GM23338 (cell line): ENCODE measurements at regions not wholly inside any gene's neighbourhood (a gene's known extent, or its start where the extent isn't known, plus 50 kb on each side); places are given as distances from the start of the nearest gene placed in this dataset.

Experiments used
- ATAC-seq: fragments of 200-7000 bp; cut with Tn5 transposase; 3 replicates; pipeline ENCODE4 v1.9.1; 2020
- DNase-seq: peaks from one replicate; pipeline ENCODE4 v3.0.0-alpha.2; 2015; ENCODE audit warnings: low spot score
- H2AFZ ChIP-seq: fragments of 200-600 bp; sonication (generic); 2 replicates; pipeline ENCODE4 v1.8.0; 2016; ENCODE audit warnings: antibody characterized with exemption, mild to moderate bottlenecking, moderate library complexity
- H3F3A ChIP-seq: fragments of 200-600 bp; sonication (generic); replicated peaks from 2 replicates; pipeline ENCODE4 v1.8.0; 2017; ENCODE audit warnings: antibody characterized with exemption, mixed run types, low read depth
- H3K27ac ChIP-seq: fragments of 200-600 bp; sonication (generic); 2 replicates; pipeline ENCODE4 v1.6.1; 2016; ENCODE audit warnings: low read depth
- H3K27me3 ChIP-seq: fragments of 200-600 bp; sonication (generic); 2 replicates; pipeline ENCODE4 v1.8.0; 2016; ENCODE audit warnings: mild to moderate bottlenecking, mixed run types, moderate library complexity; ENCODE audit not compliant: insufficient read depth
- H3K36me3 ChIP-seq: fragments of 200-600 bp; sonication (generic); 2 replicates; pipeline ENCODE4 v1.8.0; 2016; ENCODE audit warnings: mild to moderate bottlenecking; ENCODE audit not compliant: insufficient read depth
- H3K4me1 ChIP-seq: fragments of 200-600 bp; sonication (generic); 2 replicates; pipeline ENCODE4 v1.8.0; 2016; ENCODE audit warnings: mild to moderate bottlenecking, moderate library complexity; ENCODE audit not compliant: insufficient read depth
- H3K4me2 ChIP-seq: fragments of 200-600 bp; sonication (generic); 2 replicates; pipeline ENCODE4 v1.7.1; 2017; ENCODE audit warnings: mixed run types
- H3K4me3 ChIP-seq: fragments of 200-600 bp; sonication (generic); 2 replicates; pipeline ENCODE4 v1.6.1; 2016; ENCODE audit warnings: mixed run types
- H3K79me2 ChIP-seq: fragments of 200-600 bp; sonication (generic); replicated peaks from 2 replicates; pipeline ENCODE4 v1.8.0; 2017; ENCODE audit warnings: mild to moderate bottlenecking; ENCODE audit not compliant: insufficient read depth
- H3K9me2 ChIP-seq: fragments of 200-600 bp; sonication (generic); 2 replicates; pipeline ENCODE4 v1.8.0; 2017; ENCODE audit not compliant: insufficient read depth
- H4K20me1 ChIP-seq: fragments of 200-600 bp; sonication (generic); replicated peaks from 2 replicates; pipeline ENCODE4 v1.8.0; 2017; ENCODE audit warnings: mild to moderate bottlenecking; ENCODE audit not compliant: insufficient read depth
- H3K27ac Mint-ChIP-seq: 2 replicates; pipeline ENCODE4 v1.8.0; 2020; ENCODE audit warnings: inconsistent platforms, mild to moderate bottlenecking, moderate library complexity, mixed read lengths
- H3K27me3 Mint-ChIP-seq: 3 replicates; pipeline ENCODE4 v1.8.0; 2022; ENCODE audit warnings: low read depth, mild to moderate bottlenecking, moderate library complexity, mixed read lengths, inconsistent platforms; ENCODE audit not compliant: insufficient read depth, poor library complexity
- H3K36me3 Mint-ChIP-seq: 3 replicates; pipeline ENCODE4 v1.8.0; 2021; ENCODE audit warnings: low read depth, mild to moderate bottlenecking, inconsistent platforms, moderate library complexity, mixed read lengths
- H3K4me1 Mint-ChIP-seq: 3 replicates; pipeline ENCODE4 v1.8.0; 2020; ENCODE audit warnings: mild to moderate bottlenecking, inconsistent platforms, mixed read lengths
- H3K4me3 Mint-ChIP-seq: 3 replicates; pipeline ENCODE4 v1.8.0; 2021; ENCODE audit warnings: moderate library complexity, mild to moderate bottlenecking, inconsistent platforms, mixed read lengths
- H3K9me3 Mint-ChIP-seq: 3 replicates; pipeline ENCODE4 v1.8.0; 2020; ENCODE audit warnings: moderate library complexity, mild to moderate bottlenecking, inconsistent platforms, mixed read lengths
- CREB1 ChIP-seq: fragments of 250-450 bp; sonication (Bioruptor Pico); IDR thresholded peaks from 2 replicates; pipeline ENCODE4 v1.5.0; 2020; ENCODE audit warnings: low read depth, mild to moderate bottlenecking, moderate library complexity
- CTCF ChIP-seq, 2 experiments: fragments of 200-600 bp in 1 of 2; sonication (generic) in 1 of 2; conservative IDR thresholded peaks; 2 replicates each; pipeline versions ENCODE4 v1.5.1 to v1.6.1; 2016 to 2017; ENCODE audit warnings: antibody characterized with exemption in 2 of 2, low read depth in 2 of 2, mild to moderate bottlenecking in 2 of 2, moderate library complexity in 1 of 2
- EZH2 ChIP-seq: fragments of 200-600 bp; sonication (generic); IDR thresholded peaks from one replicate; pipeline ENCODE4 v1.8.0; 2017; ENCODE audit warnings: antibody characterized with exemption, mild to moderate bottlenecking, low read depth; ENCODE audit not compliant: unreplicated experiment
- EZH2phosphoT487 ChIP-seq: fragments of 200-600 bp; sonication (generic); IDR thresholded peaks from one replicate; pipeline ENCODE4 v1.8.1; 2018; ENCODE audit warnings: antibody characterized with exemption; ENCODE audit not compliant: unreplicated experiment
- JUNB ChIP-seq: IDR thresholded peaks from one replicate; pipeline ENCODE4 v1.6.1; 2016; ENCODE audit warnings: antibody characterized with exemption; ENCODE audit not compliant: unreplicated experiment
- NANOG ChIP-seq: IDR thresholded peaks from 2 replicates; pipeline ENCODE4 v1.6.1; 2016; ENCODE audit warnings: antibody characterized with exemption, borderline replicate concordance
- POLR2AphosphoS5 ChIP-seq: IDR thresholded peaks from 2 replicates; pipeline ENCODE4 v1.6.1; 2016; ENCODE audit warnings: antibody characterized with exemption, low read depth
- STAT1 ChIP-seq: IDR thresholded peaks from one replicate; pipeline ENCODE4 v1.6.1; 2016; ENCODE audit warnings: antibody characterized with exemption; ENCODE audit not compliant: unreplicated experiment
- ZNF114 ChIP-seq: fragments of 250-450 bp; sonication (Bioruptor Pico); IDR thresholded peaks from 2 replicates; pipeline ENCODE4 v1.5.0; 2020; ENCODE audit warnings: mild to moderate bottlenecking, moderate library complexity
- ZNF331 ChIP-seq: fragments of 250-450 bp; sonication (Bioruptor Pico); IDR thresholded peaks from 2 replicates; pipeline ENCODE4 v1.5.0; 2020; ENCODE audit warnings: low read depth, mild to moderate bottlenecking, moderate library complexity
- TF ChIP-seq, protein P1 (sequence below): IDR thresholded peaks from 2 replicates; pipeline ENCODE4 v1.6.1; 2016; ENCODE audit warnings: antibody characterized with exemption
- TF ChIP-seq, protein P2 (sequence below): IDR thresholded peaks from one replicate; pipeline ENCODE4 v1.6.1; 2018; ENCODE audit warnings: antibody characterized with exemption; ENCODE audit not compliant: unreplicated experiment

DNA sequence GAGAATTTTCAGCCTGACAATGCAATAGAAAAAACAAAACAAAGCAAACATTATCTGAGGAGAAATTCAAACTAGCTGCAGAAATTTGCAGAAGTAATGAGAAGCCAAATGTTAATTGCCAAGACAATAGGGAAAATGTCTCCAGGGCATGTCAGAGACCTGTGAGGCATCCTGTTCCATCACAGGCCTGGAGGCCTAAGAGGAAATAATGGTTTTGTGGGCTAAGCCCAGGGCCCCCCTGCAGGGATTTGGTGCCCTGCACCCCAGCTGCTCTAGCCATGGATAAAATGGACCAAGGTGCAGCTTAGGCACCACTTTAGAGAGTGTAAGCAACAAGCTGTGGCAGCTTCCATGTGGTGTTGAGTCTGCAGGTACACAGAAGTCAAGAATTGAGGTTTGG lies 401.2 kb upstream of the NECTIN3 start:
- H3K9me2 ChIP-seq: peaks cover 13% of the 10 kb centered on the region; the same call in 1 of the 2 replicates
- no peaks in the 10 kb centered on the region for H3K79me2 ChIP-seq
- H3K4me3 Mint-ChIP-seq: no peak overlapping the region
- H3K4me3 ChIP-seq: no peak overlapping the region
- H3K27ac ChIP-seq: no peak overlapping the region
- peaks cover 2% of the 10 kb centered on the region for H3K27me3 Mint-ChIP-seq
- H3K4me1 ChIP-seq: no peaks in the 10 kb centered on the region
- peaks cover 86% of the 10 kb centered on the region for H3K36me3 Mint-ChIP-seq
- H3K36me3 ChIP-seq: peaks cover 7% of the 10 kb centered on the region
- no peaks in the 10 kb centered on the region for H3K27me3 ChIP-seq
- no peak for ATAC-seq
- no peaks in the 10 kb centered on the region for H3F3A ChIP-seq
- no peak for DNase-seq
- H3K4me2 ChIP-seq: no peak overlapping the region
- no peaks in the 10 kb centered on the region for H3K4me1 Mint-ChIP-seq
- peaks cover 68% of the 10 kb centered on the region for H3K9me3 Mint-ChIP-seq
- H2AFZ ChIP-seq: no peak overlapping the region
- H4K20me1 ChIP-seq: no peaks in the 10 kb centered on the region
- TF ChIP-seq ZNF114 (CRISPR knock-in tag): no peak
- TF ChIP-seq, protein P1, sequence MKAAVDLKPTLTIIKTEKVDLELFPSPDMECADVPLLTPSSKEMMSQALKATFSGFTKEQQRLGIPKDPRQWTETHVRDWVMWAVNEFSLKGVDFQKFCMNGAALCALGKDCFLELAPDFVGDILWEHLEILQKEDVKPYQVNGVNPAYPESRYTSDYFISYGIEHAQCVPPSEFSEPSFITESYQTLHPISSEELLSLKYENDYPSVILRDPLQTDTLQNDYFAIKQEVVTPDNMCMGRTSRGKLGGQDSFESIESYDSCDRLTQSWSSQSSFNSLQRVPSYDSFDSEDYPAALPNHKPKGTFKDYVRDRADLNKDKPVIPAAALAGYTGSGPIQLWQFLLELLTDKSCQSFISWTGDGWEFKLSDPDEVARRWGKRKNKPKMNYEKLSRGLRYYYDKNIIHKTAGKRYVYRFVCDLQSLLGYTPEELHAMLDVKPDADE: no peak
- TF ChIP-seq CREB1: no peak
- TF ChIP-seq JUNB: no peak
- no peak for TF ChIP-seq ZNF331 (CRISPR knock-in tag)
- TF ChIP-seq EZH2: no peak
- no peak for TF ChIP-seq STAT1
- TF ChIP-seq EZH2phosphoT487: no peak
- no peak for TF ChIP-seq POLR2AphosphoS5
- TF ChIP-seq NANOG: no peak
- H3K27ac Mint-ChIP-seq: no peak overlapping the region

DNA sequence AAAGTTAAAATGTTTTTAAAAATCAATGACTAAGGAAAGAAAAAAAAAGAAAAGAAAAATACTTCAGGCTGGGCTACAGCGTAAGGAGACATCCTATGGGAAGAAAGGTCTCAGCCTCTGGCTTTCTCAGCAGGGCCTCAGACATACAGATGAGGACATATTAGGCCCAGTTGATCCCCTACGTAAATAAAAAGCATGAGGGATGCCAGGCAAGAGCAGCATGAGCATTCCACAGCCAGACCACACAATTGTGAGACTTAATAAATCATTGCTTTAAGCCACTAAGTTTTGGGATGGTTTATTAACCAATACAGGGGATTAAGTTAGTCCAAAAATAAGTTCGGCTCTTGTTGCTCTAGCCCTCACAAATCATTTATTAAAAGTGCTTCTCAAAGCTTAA lies 394.1 kb upstream of the NECTIN3 start:
- Mint-ChIP-seq H3K36me3 (peaks cover 59% of the 10 kb centered on the region), H3K9me3 (peaks cover 32% of the 10 kb centered on the region), H3K27me3 (no peaks in the 10 kb centered on the region), H3K4me1 (peaks cover 11% of the 10 kb centered on the region; the same call in 2 of the 3 replicates), H3K27ac (no peak overlapping the region), H3K4me3 (no peak overlapping the region)
- no peaks in the 10 kb centered on the region for H4K20me1 ChIP-seq
- no peaks in the 10 kb centered on the region for H3K27me3 ChIP-seq
- no peak overlapping the region for H3K4me3 ChIP-seq
- H2AFZ ChIP-seq: no peak overlapping the region
- H3K27ac ChIP-seq: no peak overlapping the region
- 0 out of 2 replicates have a peak, but pooled peaks cover 13% of the 10 kb centered on the region for H3K9me2 ChIP-seq
- no peaks in the 10 kb centered on the region for H3K4me1 ChIP-seq
- DNase-seq (no peak), ATAC-seq (no peak)
- H3K79me2 ChIP-seq: no peaks in the 10 kb centered on the region
- H3F3A ChIP-seq: no peaks in the 10 kb centered on the region
- TF ChIP-seq EZH2 (no peak), CTCF (conservative IDR thresholded peaks at IDR 0.05; ENCODE audit: low read depth in 2 of 2) (no peak)
- TF ChIP-seq, protein P2, sequence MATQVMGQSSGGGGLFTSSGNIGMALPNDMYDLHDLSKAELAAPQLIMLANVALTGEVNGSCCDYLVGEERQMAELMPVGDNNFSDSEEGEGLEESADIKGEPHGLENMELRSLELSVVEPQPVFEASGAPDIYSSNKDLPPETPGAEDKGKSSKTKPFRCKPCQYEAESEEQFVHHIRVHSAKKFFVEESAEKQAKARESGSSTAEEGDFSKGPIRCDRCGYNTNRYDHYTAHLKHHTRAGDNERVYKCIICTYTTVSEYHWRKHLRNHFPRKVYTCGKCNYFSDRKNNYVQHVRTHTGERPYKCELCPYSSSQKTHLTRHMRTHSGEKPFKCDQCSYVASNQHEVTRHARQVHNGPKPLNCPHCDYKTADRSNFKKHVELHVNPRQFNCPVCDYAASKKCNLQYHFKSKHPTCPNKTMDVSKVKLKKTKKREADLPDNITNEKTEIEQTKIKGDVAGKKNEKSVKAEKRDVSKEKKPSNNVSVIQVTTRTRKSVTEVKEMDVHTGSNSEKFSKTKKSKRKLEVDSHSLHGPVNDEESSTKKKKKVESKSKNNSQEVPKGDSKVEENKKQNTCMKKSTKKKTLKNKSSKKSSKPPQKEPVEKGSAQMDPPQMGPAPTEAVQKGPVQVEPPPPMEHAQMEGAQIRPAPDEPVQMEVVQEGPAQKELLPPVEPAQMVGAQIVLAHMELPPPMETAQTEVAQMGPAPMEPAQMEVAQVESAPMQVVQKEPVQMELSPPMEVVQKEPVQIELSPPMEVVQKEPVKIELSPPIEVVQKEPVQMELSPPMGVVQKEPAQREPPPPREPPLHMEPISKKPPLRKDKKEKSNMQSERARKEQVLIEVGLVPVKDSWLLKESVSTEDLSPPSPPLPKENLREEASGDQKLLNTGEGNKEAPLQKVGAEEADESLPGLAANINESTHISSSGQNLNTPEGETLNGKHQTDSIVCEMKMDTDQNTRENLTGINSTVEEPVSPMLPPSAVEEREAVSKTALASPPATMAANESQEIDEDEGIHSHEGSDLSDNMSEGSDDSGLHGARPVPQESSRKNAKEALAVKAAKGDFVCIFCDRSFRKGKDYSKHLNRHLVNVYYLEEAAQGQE: no peak
- H3K4me2 ChIP-seq: no peak overlapping the region
- H3K36me3 ChIP-seq: no peaks in the 10 kb centered on the region
